IMR-90 (cell line): ENCODE measurements at regions not wholly inside any gene's neighbourhood (a gene's known extent, or its start where the extent isn't known, plus 50 kb on each side); places are given as distances from the start of the nearest gene placed in this dataset.

ENCODE experiments used
- BHLHE40 ChIP-seq: fragments of 150-350 bp; IDR thresholded peaks from 2 replicates; pipeline ENCODE4 v1.6.1; 2016; ENCODE audit warnings: mild to moderate bottlenecking, low read depth, low read length
- CHD1 ChIP-seq: IDR thresholded peaks from 2 replicates; pipeline ENCODE4 v1.6.1; 2012; ENCODE audit warnings: low read depth, low read length, improper control_type of control experiment
- FOS ChIP-seq: fragments of 150-350 bp; IDR thresholded peaks from 2 replicates; pipeline ENCODE4 v1.6.1; 2016; ENCODE audit warnings: low read depth, low read length
- MAFK ChIP-seq: IDR thresholded peaks from 2 replicates; pipeline ENCODE4 v1.6.1; 2012; ENCODE audit warnings: low read depth, low read length, improper control_type of control experiment
- MAZ ChIP-seq: IDR thresholded peaks from 2 replicates; pipeline ENCODE4 v1.6.1; 2012; ENCODE audit warnings: low read depth, mild to moderate bottlenecking, low read length, improper control_type of control experiment, moderate library complexity, borderline replicate concordance
- POLR2A ChIP-seq: IDR thresholded peaks from 2 replicates; pipeline ENCODE4 v1.6.1; 2012; ENCODE audit warnings: mild to moderate bottlenecking, low read depth, low read length
- RAD21 ChIP-seq: IDR thresholded peaks from 2 replicates; pipeline ENCODE4 v1.6.1; 2012; ENCODE audit warnings: low read length, improper control_type of control experiment
- RFX5 ChIP-seq: IDR thresholded peaks from 2 replicates; pipeline ENCODE4 v1.8.0; 2012; ENCODE audit warnings: low read depth, mild to moderate bottlenecking, low read length, moderate library complexity
- SMC3 ChIP-seq: fragments of 150-350 bp; IDR thresholded peaks from 2 replicates; pipeline ENCODE4 v1.6.1; 2016; ENCODE audit warnings: low read depth, mild to moderate bottlenecking, antibody characterized with exemption, low read length, moderate library complexity
- TF ChIP-seq, protein P1 (sequence below): conservative IDR thresholded peaks from 2 replicates; pipeline ENCODE4 v1.5.1; 2012; ENCODE audit warnings: mild to moderate bottlenecking, low read depth, low read length, improper control_type of control experiment
- TF ChIP-seq, protein P2 (sequence below): fragments of 150-350 bp; IDR thresholded peaks from 2 replicates; pipeline ENCODE4 v1.6.1; 2016; ENCODE audit warnings: low read depth, mild to moderate bottlenecking, low read length, moderate library complexity, borderline replicate concordance

DNA sequence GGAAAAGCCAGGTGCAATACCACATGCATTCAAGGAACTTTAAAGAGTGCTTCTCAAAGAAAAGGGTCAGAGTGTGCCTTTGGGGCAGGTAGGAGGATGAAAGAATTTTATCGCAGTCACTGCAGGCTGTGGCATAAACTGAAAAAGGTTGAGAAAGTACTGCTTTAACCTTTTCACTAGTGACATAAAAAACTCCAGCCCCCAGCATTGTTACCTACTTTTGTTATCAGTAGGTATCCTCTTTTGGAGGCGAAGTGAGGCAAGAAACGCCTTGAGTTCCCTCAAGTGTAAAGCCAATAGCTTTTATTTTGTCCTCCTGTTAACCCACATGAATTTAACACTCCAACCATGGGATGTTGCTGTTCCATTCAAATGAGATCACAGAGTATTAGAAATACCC, 64.7 kb upstream of the CHD1 start:
- TF ChIP-seq, protein P1, sequence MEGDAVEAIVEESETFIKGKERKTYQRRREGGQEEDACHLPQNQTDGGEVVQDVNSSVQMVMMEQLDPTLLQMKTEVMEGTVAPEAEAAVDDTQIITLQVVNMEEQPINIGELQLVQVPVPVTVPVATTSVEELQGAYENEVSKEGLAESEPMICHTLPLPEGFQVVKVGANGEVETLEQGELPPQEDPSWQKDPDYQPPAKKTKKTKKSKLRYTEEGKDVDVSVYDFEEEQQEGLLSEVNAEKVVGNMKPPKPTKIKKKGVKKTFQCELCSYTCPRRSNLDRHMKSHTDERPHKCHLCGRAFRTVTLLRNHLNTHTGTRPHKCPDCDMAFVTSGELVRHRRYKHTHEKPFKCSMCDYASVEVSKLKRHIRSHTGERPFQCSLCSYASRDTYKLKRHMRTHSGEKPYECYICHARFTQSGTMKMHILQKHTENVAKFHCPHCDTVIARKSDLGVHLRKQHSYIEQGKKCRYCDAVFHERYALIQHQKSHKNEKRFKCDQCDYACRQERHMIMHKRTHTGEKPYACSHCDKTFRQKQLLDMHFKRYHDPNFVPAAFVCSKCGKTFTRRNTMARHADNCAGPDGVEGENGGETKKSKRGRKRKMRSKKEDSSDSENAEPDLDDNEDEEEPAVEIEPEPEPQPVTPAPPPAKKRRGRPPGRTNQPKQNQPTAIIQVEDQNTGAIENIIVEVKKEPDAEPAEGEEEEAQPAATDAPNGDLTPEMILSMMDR: no peak
- TF ChIP-seq MAFK (no peak), BHLHE40 (no peak), FOS (no peak), MAZ (no peak), RAD21 (no peak), CHD1 (no peak), POLR2A (no peak), RFX5 (no peak), SMC3 (no peak)
- TF ChIP-seq, protein P2, sequence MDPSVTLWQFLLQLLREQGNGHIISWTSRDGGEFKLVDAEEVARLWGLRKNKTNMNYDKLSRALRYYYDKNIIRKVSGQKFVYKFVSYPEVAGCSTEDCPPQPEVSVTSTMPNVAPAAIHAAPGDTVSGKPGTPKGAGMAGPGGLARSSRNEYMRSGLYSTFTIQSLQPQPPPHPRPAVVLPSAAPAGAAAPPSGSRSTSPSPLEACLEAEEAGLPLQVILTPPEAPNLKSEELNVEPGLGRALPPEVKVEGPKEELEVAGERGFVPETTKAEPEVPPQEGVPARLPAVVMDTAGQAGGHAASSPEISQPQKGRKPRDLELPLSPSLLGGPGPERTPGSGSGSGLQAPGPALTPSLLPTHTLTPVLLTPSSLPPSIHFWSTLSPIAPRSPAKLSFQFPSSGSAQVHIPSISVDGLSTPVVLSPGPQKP: no peak
